Fibroblast of villous mesenchyme (primary cell): ENCODE measurements at regions not wholly inside any gene's neighbourhood (a gene's known extent, or its start where the extent isn't known, plus 50 kb on each side); places are given as distances from the start of the nearest gene placed in this dataset.

Experiments
- DNase-seq: peaks from one replicate; pipeline ENCODE4 v3.0.0-alpha.2; 2010; ENCODE audit warnings: low read depth
- H3K4me3 ChIP-seq: 2 replicates; pipeline ENCODE4 v1.5.1; 2011; ENCODE audit warnings: low read depth, mild to moderate bottlenecking, low read length
- TF ChIP-seq, protein P1 (sequence below): IDR thresholded peaks from 2 replicates; pipeline ENCODE4 v1.5.1; 2012; ENCODE audit warnings: low read depth, mild to moderate bottlenecking, low read length; ENCODE audit not compliant: insufficient read depth

- DNase-seq, result no peak
- TF ChIP-seq, protein P1, sequence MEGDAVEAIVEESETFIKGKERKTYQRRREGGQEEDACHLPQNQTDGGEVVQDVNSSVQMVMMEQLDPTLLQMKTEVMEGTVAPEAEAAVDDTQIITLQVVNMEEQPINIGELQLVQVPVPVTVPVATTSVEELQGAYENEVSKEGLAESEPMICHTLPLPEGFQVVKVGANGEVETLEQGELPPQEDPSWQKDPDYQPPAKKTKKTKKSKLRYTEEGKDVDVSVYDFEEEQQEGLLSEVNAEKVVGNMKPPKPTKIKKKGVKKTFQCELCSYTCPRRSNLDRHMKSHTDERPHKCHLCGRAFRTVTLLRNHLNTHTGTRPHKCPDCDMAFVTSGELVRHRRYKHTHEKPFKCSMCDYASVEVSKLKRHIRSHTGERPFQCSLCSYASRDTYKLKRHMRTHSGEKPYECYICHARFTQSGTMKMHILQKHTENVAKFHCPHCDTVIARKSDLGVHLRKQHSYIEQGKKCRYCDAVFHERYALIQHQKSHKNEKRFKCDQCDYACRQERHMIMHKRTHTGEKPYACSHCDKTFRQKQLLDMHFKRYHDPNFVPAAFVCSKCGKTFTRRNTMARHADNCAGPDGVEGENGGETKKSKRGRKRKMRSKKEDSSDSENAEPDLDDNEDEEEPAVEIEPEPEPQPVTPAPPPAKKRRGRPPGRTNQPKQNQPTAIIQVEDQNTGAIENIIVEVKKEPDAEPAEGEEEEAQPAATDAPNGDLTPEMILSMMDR, result no peak
- no peak overlapping the region for H3K4me3 ChIP-seq
Measured at GRCh38 chr6:8674126-8674525, 238.8 kb upstream of the SLC35B3 start.

GRCh38 chr6:8672882-8673281 lies 237.5 kb upstream of the SLC35B3 start:
- TF ChIP-seq, protein P1, result no peak

DNA sequence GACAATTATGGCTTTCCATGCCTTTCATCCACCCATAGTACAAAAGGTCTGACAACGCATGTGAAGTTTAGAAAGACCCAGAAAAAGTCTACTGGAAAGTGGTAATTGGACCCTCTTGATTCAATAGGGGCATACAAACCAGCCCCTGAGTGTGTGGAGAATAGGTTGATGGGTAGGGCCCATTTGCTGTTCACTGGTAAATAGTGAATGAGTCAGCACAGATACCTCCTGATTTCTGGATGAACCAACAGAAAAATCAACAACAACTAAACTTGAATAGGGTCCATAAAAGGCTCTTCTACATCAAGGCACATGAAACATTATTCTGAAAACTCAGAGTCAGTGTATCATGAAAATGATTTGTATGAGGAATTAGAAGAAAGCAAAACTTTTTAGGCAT lies 235.4 kb upstream of the SLC35B3 start:
- H3K4me3 ChIP-seq, result no peak overlapping the region
- TF ChIP-seq, protein P1, result no peak
- DNase-seq, result no peak

More at GRCh38 chr6:8672882-8673281, 237.5 kb upstream of the SLC35B3 start:
- no peak overlapping the region for H3K4me3 ChIP-seq
- no peak for DNase-seq

- TF ChIP-seq, protein P1, result no peak
- DNase-seq, result no peak
- H3K4me3 ChIP-seq, result no peak overlapping the region
Measured at GRCh38 chr6:8664700-8665099, 229.4 kb upstream of the SLC35B3 start.

DNA sequence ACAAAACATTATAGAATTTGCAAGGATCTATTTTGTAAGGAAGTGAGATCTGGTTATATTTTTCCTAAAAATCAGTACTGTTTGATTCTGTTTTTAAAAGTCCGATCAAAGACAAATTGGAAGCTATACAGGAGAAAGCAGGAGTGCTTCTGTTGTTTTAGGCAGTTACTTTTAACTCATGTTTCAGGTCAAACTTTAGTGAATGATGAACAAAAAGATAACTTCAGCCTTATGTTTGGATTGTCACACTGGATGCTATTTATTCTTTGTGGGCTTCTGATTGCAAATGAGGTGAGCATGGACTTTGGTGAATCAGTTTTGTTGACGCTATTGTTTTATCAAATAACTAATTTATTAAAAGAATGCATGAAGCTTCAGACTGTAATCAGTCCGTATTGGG lies 228.7 kb upstream of the SLC35B3 start:
- TF ChIP-seq, protein P1, result no peak
- no peak overlapping the region for H3K4me3 ChIP-seq
- DNase-seq, result no peak

DNA sequence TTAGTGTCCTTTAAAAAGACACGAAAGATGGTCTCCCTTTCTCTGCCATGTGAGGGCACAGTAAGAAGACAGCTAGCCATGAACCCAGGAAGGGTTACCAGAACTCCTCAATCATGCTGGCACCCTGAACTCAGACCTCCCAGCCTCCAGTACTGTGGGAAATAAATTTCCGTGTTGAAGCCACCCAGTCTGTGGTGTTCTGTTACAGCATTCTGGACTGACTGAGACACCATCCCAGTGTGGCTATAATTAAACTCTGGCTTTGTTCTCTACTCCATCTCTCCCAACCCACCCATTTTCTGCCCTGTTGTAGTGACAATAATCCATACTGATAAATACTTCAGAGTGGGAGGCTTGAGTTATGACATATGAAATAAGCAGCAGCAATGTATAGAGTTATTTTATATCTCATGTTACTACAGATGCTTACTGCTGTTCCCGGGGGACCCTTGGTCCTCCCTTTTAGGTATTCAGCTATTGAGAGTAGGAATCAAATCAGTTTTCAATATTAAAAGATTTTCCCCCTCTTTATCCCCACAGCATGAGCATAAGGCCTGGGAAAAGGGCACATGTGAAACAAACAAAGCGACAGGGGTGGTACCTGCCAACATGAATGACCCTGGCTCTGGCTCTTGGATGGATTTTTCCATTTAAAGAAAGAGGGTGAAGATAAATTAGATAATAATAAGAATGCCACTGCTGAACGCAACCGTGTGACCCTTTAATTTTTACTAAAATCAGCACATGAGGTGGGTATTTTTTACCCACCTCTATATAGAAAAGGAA lies 224.3 kb upstream of the SLC35B3 start:
- no peak overlapping the region for H3K4me3 ChIP-seq
- no peak for DNase-seq
- TF ChIP-seq, protein P1, result no peak

- TF ChIP-seq, protein P1, result no peak
- no peak for DNase-seq
Measured at GRCh38 chr6:8658416-8658815, 223.1 kb upstream of the SLC35B3 start.

More at GRCh38 chr6:8658416-8658815, 223.1 kb upstream of the SLC35B3 start:
- H3K4me3 ChIP-seq, result no peak overlapping the region
